ENCODE measurements at regions not wholly inside any gene's neighbourhood (a gene's known extent, or its start where the extent isn't known, plus 50 kb on each side); places are given as distances from the start of the nearest gene placed in this dataset.

- no peak overlapping the region for H3K4me2 ChIP-seq
- H3K36me3 ChIP-seq (ENCODE audit: low read depth), result no peaks in the 10 kb centered on the region
- intact Hi-C loops (cut with micrococcal nuclease; ENCODE audit: unreplicated experiment), result no loop called here
- no peak for DNase-seq
- POLR2A ChIA-PET (ENCODE audit: unreplicated experiment), result no interaction called here
- no peaks in the 10 kb centered on the region for H3K4me1 ChIP-seq (replicated peaks; ENCODE audit: insufficient read depth)
- H3K9me3 ChIP-seq (ENCODE audit: insufficient read depth, low read depth), result no peaks in the 10 kb centered on the region
- TF ChIP-seq EZH2 (IDR thresholded peaks at IDR 0.05; ENCODE audit: low read depth), result no peak
- H3K27me3 ChIP-seq (ENCODE audit: insufficient read depth, low read depth), result no peaks in the 10 kb centered on the region
- H3K27ac ChIP-seq, result no peak overlapping the region
- H3K9me2 ChIP-seq (ENCODE audit: insufficient read depth), result no peaks in the 10 kb centered on the region
- CTCF ChIA-PET, result no interaction called here
- no peak overlapping the region for H3K4me3 ChIP-seq
- no peak overlapping the region for H2AFZ ChIP-seq
- no peaks in the 10 kb centered on the region for H4K20me1 ChIP-seq (ENCODE audit: insufficient read depth)
- no peaks in the 10 kb centered on the region for H3F3A ChIP-seq (ENCODE audit: insufficient read depth, low read depth)
- no peaks in the 10 kb centered on the region for H3K79me2 ChIP-seq (ENCODE audit: low read depth)
- no TSS peak for BruUV-seq (replicated peaks)
Observed at GRCh38 chr7:115260381-115260780, 338.5 kb downstream of the MDFIC start.

DNA sequence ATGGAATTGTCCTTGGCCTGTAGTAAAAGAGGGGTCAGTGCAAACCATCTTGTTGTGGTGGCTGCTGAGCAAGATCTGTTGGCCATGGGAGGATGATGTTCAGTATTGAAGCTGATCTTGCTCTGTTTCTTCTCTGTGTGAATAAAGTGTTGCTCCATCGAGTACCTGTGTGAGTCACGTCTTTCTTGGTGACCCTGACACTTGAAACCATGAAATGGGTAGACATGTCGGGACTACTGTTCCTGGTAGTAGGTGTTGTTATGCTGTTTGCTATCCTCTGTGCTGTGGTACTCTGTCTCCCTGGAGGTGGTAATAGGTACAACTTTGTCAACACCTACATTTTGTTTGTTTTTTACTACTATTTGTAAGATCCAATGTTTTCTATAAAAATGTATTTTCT, 330.6 kb downstream of the MDFIC start:
- ChIA-PET CTCF (no interaction called here), POLR2A (ENCODE audit: unreplicated experiment) (no interaction called here)
- H3K9me2 ChIP-seq (ENCODE audit: insufficient read depth), result no peaks in the 10 kb centered on the region
- H3K27me3 ChIP-seq (ENCODE audit: insufficient read depth, low read depth), result no peaks in the 10 kb centered on the region
- H3K4me2 ChIP-seq, result no peak overlapping the region
- no peak overlapping the region for H2AFZ ChIP-seq
- no peak overlapping the region for H3K27ac ChIP-seq
- TF ChIP-seq CTCF (conservative IDR thresholded peaks at IDR 0.05) (no peak), EZH2 (IDR thresholded peaks at IDR 0.05; ENCODE audit: low read depth) (no peak)
- no peaks in the 10 kb centered on the region; the same call in 1 of the 2 replicates for H3K9me3 ChIP-seq (ENCODE audit: insufficient read depth, low read depth)
- no peaks in the 10 kb centered on the region for H3K36me3 ChIP-seq (ENCODE audit: low read depth)
- no TSS peak for BruUV-seq (replicated peaks)
- H3K4me3 ChIP-seq, result no peak overlapping the region
- H4K20me1 ChIP-seq (ENCODE audit: insufficient read depth), result no peaks in the 10 kb centered on the region
- intact Hi-C loops (cut with micrococcal nuclease; ENCODE audit: unreplicated experiment), result no loop called here
- no peaks in the 10 kb centered on the region for H3F3A ChIP-seq (ENCODE audit: insufficient read depth, low read depth)
- no peak for DNase-seq
- H3K4me1 ChIP-seq (replicated peaks; ENCODE audit: insufficient read depth), result no peaks in the 10 kb centered on the region
- H3K79me2 ChIP-seq (ENCODE audit: low read depth), result no peaks in the 10 kb centered on the region

GRCh38 chr7:115249080-115249479, 327.2 kb downstream of the MDFIC start:
- no peaks in the 10 kb centered on the region for H3F3A ChIP-seq (ENCODE audit: insufficient read depth, low read depth)
- intact Hi-C loops (cut with micrococcal nuclease; ENCODE audit: unreplicated experiment), result no loop called here
- no peak overlapping the region for H3K4me2 ChIP-seq
- TF ChIP-seq CTCF (conservative IDR thresholded peaks at IDR 0.05), result no peak
- no peak for TF ChIP-seq EZH2 (IDR thresholded peaks at IDR 0.05; ENCODE audit: low read depth)
- no peaks in the 10 kb centered on the region for H3K4me1 ChIP-seq (replicated peaks; ENCODE audit: insufficient read depth)
- H3K27me3 ChIP-seq (ENCODE audit: insufficient read depth, low read depth), result no peaks in the 10 kb centered on the region
- H3K27ac ChIP-seq, result no peak overlapping the region
- no TSS peak for BruUV-seq (replicated peaks)
- no peak for DNase-seq
- H3K36me3 ChIP-seq (ENCODE audit: low read depth), result no peaks in the 10 kb centered on the region
- H3K9me2 ChIP-seq (ENCODE audit: insufficient read depth), result no peaks in the 10 kb centered on the region
- ChIA-PET CTCF (no interaction called here), POLR2A (ENCODE audit: unreplicated experiment) (no interaction called here)
- H2AFZ ChIP-seq, result no peak overlapping the region
- peaks cover 5% of the 10 kb centered on the region; the same call in 1 of the 2 replicates for H3K9me3 ChIP-seq (ENCODE audit: insufficient read depth, low read depth)
- no peaks in the 10 kb centered on the region for H4K20me1 ChIP-seq (ENCODE audit: insufficient read depth)
- H3K79me2 ChIP-seq (ENCODE audit: low read depth), result no peaks in the 10 kb centered on the region
- H3K4me3 ChIP-seq, result no peak overlapping the region

GRCh38 chr7:115241151-115241550, 319.3 kb downstream of the MDFIC start:
- Histone ChIP-seq H3K4me2 (no peak overlapping the region), H3K27me3 (ENCODE audit: insufficient read depth, low read depth) (no peaks in the 10 kb centered on the region), H3K36me3 (ENCODE audit: low read depth) (no peaks in the 10 kb centered on the region), H2AFZ (no peak overlapping the region), H3K9me2 (ENCODE audit: insufficient read depth) (no peaks in the 10 kb centered on the region), H3K79me2 (ENCODE audit: low read depth) (no peaks in the 10 kb centered on the region), H3F3A (ENCODE audit: insufficient read depth, low read depth) (no peaks in the 10 kb centered on the region), H3K27ac (no peak overlapping the region), H3K9me3 (ENCODE audit: insufficient read depth, low read depth) (peaks cover 5% of the 10 kb centered on the region; the same call in 1 of the 2 replicates), H4K20me1 (ENCODE audit: insufficient read depth) (no peaks in the 10 kb centered on the region), H3K4me1 (replicated peaks; ENCODE audit: insufficient read depth) (no peaks in the 10 kb centered on the region), H3K4me3 (no peak overlapping the region)
- DNase-seq, result no peak
- BruUV-seq (replicated peaks), result no TSS peak
- intact Hi-C loops (cut with micrococcal nuclease; ENCODE audit: unreplicated experiment), result no loop called here
- ChIA-PET POLR2A (ENCODE audit: unreplicated experiment) (no interaction called here), CTCF (no interaction called here)
- TF ChIP-seq EZH2 (IDR thresholded peaks at IDR 0.05; ENCODE audit: low read depth) (no peak), CTCF (conservative IDR thresholded peaks at IDR 0.05) (no peak)

All from PC-9 (cell line).